ENCODE measurements at regions not wholly inside any gene's neighbourhood (a gene's known extent, or its start where the extent isn't known, plus 50 kb on each side); places are given as distances from the start of the nearest gene placed in this dataset.

- H3F3A ChIP-seq (ENCODE audit: control insufficient read depth, insufficient read depth) = no peaks in the 10 kb centered on the region
- H3K4me2 ChIP-seq (ENCODE audit: low read length) = no peak overlapping the region
- no peaks in the 10 kb centered on the region for H3K9me3 ChIP-seq (ENCODE audit: control insufficient read depth, insufficient read depth, low read length)
- no peaks in the 10 kb centered on the region for H3K36me3 ChIP-seq (ENCODE audit: control insufficient read depth, low read length)
- H3K79me2 ChIP-seq (ENCODE audit: control insufficient read depth, low read length) = no peaks in the 10 kb centered on the region
- no peak overlapping the region for H3K4me3 ChIP-seq (ENCODE audit: low read length)
- H3K27ac ChIP-seq (ENCODE audit: low read depth, low read length) = no peak overlapping the region
- H4K20me1 ChIP-seq (ENCODE audit: control insufficient read depth, insufficient read depth, low read depth, low read length) = no peaks in the 10 kb centered on the region
- H3K9me2 ChIP-seq (replicated peaks; ENCODE audit: control insufficient read depth, low read length) = no peaks in the 10 kb centered on the region
- no peaks in the 10 kb centered on the region for H3K4me1 ChIP-seq (ENCODE audit: control insufficient read depth, low read length)
- TF ChIP-seq EZH2phosphoT487 (IDR thresholded peaks at IDR 0.05; ENCODE audit: borderline replicate concordance, low read length) = no peak
- TF ChIP-seq CTCF (IDR thresholded peaks at IDR 0.05; ENCODE audit: low read depth, low read length, poor library complexity, severe bottlenecking) = no peak
- H3K27me3 ChIP-seq (ENCODE audit: control insufficient read depth, low read length) = no peaks in the 10 kb centered on the region
Measured at GRCh38 chr18:38006541-38006940, 440.9 kb upstream of the CELF4 start.

- no peaks in the 10 kb centered on the region for H3F3A ChIP-seq (ENCODE audit: control insufficient read depth, insufficient read depth)
- no peaks in the 10 kb centered on the region for H3K36me3 ChIP-seq (ENCODE audit: control insufficient read depth, low read length)
- no peak overlapping the region for H3K27ac ChIP-seq (ENCODE audit: low read depth, low read length)
- no peaks in the 10 kb centered on the region for H3K27me3 ChIP-seq (ENCODE audit: control insufficient read depth, low read length)
- H3K4me3 ChIP-seq (ENCODE audit: low read length) = no peak overlapping the region
- TF ChIP-seq EZH2phosphoT487 (IDR thresholded peaks at IDR 0.05; ENCODE audit: borderline replicate concordance, low read length) (no peak), CTCF (IDR thresholded peaks at IDR 0.05; ENCODE audit: low read depth, low read length, poor library complexity, severe bottlenecking) (no peak)
- no peaks in the 10 kb centered on the region for H3K79me2 ChIP-seq (ENCODE audit: control insufficient read depth, low read length)
- H4K20me1 ChIP-seq (ENCODE audit: control insufficient read depth, insufficient read depth, low read depth, low read length) = no peaks in the 10 kb centered on the region
- no peaks in the 10 kb centered on the region for H3K9me3 ChIP-seq (ENCODE audit: control insufficient read depth, insufficient read depth, low read length)
- H3K4me2 ChIP-seq (ENCODE audit: low read length) = no peak overlapping the region
- no peaks in the 10 kb centered on the region for H3K9me2 ChIP-seq (replicated peaks; ENCODE audit: control insufficient read depth, low read length)
- no peaks in the 10 kb centered on the region for H3K4me1 ChIP-seq (ENCODE audit: control insufficient read depth, low read length)
Measured at GRCh38 chr18:37997695-37998094, 432.1 kb upstream of the CELF4 start.

GRCh38 chr18:37987901-37988300 is 422.3 kb upstream of the CELF4 start:
- no peak overlapping the region for H3K27ac ChIP-seq (ENCODE audit: low read depth, low read length)
- no peaks in the 10 kb centered on the region for H3K36me3 ChIP-seq (ENCODE audit: control insufficient read depth, low read length)
- no peak overlapping the region for H3K4me3 ChIP-seq (ENCODE audit: low read length)
- no peaks in the 10 kb centered on the region for H3K4me1 ChIP-seq (ENCODE audit: control insufficient read depth, low read length)
- no peaks in the 10 kb centered on the region for H4K20me1 ChIP-seq (ENCODE audit: control insufficient read depth, insufficient read depth, low read depth, low read length)
- H3K79me2 ChIP-seq (ENCODE audit: control insufficient read depth, low read length) = no peaks in the 10 kb centered on the region
- no peaks in the 10 kb centered on the region for H3K9me3 ChIP-seq (ENCODE audit: control insufficient read depth, insufficient read depth, low read length)
- H3F3A ChIP-seq (ENCODE audit: control insufficient read depth, insufficient read depth) = no peaks in the 10 kb centered on the region
- H3K4me2 ChIP-seq (ENCODE audit: low read length) = no peak overlapping the region
- H3K9me2 ChIP-seq (replicated peaks; ENCODE audit: control insufficient read depth, low read length) = no peaks in the 10 kb centered on the region
- TF ChIP-seq CTCF (IDR thresholded peaks at IDR 0.05; ENCODE audit: low read depth, low read length, poor library complexity, severe bottlenecking) = no peak
- no peak for TF ChIP-seq EZH2phosphoT487 (IDR thresholded peaks at IDR 0.05; ENCODE audit: borderline replicate concordance, low read length)
- H3K27me3 ChIP-seq (ENCODE audit: control insufficient read depth, low read length) = no peaks in the 10 kb centered on the region

- TF ChIP-seq EZH2phosphoT487 (IDR thresholded peaks at IDR 0.05; ENCODE audit: borderline replicate concordance, low read length) (no peak), CTCF (IDR thresholded peaks at IDR 0.05; ENCODE audit: low read depth, low read length, poor library complexity, severe bottlenecking) (no peak)
- Histone ChIP-seq H3K9me3 (ENCODE audit: control insufficient read depth, insufficient read depth, low read length) (no peaks in the 10 kb centered on the region), H3F3A (ENCODE audit: control insufficient read depth, insufficient read depth) (no peaks in the 10 kb centered on the region), H3K4me1 (ENCODE audit: control insufficient read depth, low read length) (no peaks in the 10 kb centered on the region), H3K27me3 (ENCODE audit: control insufficient read depth, low read length) (no peaks in the 10 kb centered on the region), H3K36me3 (ENCODE audit: control insufficient read depth, low read length) (no peaks in the 10 kb centered on the region), H3K79me2 (ENCODE audit: control insufficient read depth, low read length) (no peaks in the 10 kb centered on the region), H3K9me2 (replicated peaks; ENCODE audit: control insufficient read depth, low read length) (no peaks in the 10 kb centered on the region), H3K27ac (ENCODE audit: low read depth, low read length) (no peak overlapping the region), H3K4me3 (ENCODE audit: low read length) (no peak overlapping the region), H3K4me2 (ENCODE audit: low read length) (no peak overlapping the region), H4K20me1 (ENCODE audit: control insufficient read depth, insufficient read depth, low read depth, low read length) (no peaks in the 10 kb centered on the region)
Measured at GRCh38 chr18:37986665-37987064, 421.1 kb upstream of the CELF4 start.

Data from DOHH2 (cell line).